GM19395 (cell line): ENCODE measurements at regions not wholly inside any gene's neighbourhood (a gene's known extent, or its start where the extent isn't known, plus 50 kb on each side); places are given as distances from the start of the nearest gene placed in this dataset.
"Not testable (repeated sequence)": the region's sequence is repeated elsewhere in the genome, so short reads cannot be mapped to it uniquely, and the experiment has no call there.

Experiments used
- ATAC-seq: cut with Tn5 transposase; IDR thresholded peaks from one replicate; pipeline ENCODE4 v1.9.1; 2021; ENCODE audit warnings: mild to moderate bottlenecking, moderate library complexity; ENCODE audit not compliant: unreplicated experiment

- ATAC-seq: no peak
Observed at GRCh38 chrX:20718592-20719380, 452.1 kb upstream of the RPS6KA3 start.

- ATAC-seq: no peak
Observed at GRCh38 chrX:20715176-20715575, 448.5 kb upstream of the RPS6KA3 start.

- no peak for ATAC-seq
Observed at GRCh38 chrX:20712811-20713210, 446.1 kb upstream of the RPS6KA3 start.

- ATAC-seq: no peak
Observed at GRCh38 chrX:20711366-20711765, 444.7 kb upstream of the RPS6KA3 start.

DNA sequence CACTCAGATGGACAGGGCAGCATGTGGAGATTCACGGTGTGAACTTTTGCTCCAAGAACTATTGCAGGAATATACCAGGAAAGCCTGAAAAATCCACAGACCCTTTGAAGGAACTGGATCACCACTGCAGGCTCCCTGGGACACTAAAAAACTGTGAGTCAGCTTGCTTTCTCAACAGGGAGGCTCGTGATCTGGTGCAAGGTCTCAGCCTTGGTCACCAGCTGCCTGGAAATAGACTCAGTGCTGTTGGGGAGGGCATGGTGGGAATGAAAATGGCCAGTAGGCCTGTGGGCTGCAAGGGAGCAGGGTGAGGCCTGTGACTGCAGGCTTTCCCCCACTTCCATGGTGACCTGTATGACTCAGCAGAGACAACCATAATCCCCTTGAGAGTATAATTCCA, 426.4 kb upstream of the RPS6KA3 start:
- no peak for ATAC-seq

- no peak for ATAC-seq
Observed at GRCh38 chrX:20686256-20686655, 419.5 kb upstream of the RPS6KA3 start.

GRCh38 chrX:20685652-20686051, 418.9 kb upstream of the RPS6KA3 start:
- no peak for ATAC-seq

- ATAC-seq: no peak
Observed at GRCh38 chrX:20681683-20682082, 415.0 kb upstream of the RPS6KA3 start.

- ATAC-seq: no peak
Observed at GRCh38 chrX:20680998-20681397, 414.3 kb upstream of the RPS6KA3 start.

DNA sequence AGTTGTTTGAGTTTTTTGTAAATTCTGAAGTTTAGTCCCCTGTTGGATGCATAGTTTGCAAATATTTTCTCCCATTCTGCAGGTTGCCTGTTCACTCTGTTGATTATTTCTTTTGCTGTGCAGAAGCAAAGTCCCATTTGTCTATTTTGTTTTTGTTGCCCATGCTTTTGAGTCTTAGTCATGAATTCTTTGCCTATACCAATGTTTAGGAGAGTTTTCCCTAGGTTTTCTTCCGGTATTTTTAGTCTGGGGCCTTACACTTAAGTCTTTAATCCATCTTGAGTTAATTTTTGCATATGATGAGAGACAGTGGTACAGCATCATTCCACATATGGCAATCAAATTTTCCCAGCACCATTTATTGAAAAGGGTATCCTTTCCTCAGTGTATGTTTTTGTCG, 405.8 kb upstream of the RPS6KA3 start:
- no peak for ATAC-seq

DNA sequence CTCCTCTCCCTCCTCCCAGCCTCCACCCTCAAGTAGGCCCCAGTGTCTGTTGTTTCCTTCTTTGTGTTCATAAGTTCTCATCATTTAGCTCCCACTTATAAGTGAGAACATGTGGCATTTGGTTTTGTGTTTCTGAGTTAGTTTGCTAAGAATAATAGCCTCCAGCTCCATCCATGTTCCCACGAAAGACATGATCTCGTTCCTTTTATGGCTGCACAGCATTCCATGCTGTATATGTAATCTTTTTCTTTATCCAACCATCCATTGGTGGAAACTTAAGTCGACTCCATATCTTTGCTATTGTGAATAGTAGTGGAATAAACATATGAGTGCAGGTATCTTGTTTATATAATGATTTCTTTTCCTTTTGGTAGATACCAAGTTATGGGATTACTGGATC, 405.0 kb upstream of the RPS6KA3 start:
- ATAC-seq: not testable (repeated sequence)

DNA sequence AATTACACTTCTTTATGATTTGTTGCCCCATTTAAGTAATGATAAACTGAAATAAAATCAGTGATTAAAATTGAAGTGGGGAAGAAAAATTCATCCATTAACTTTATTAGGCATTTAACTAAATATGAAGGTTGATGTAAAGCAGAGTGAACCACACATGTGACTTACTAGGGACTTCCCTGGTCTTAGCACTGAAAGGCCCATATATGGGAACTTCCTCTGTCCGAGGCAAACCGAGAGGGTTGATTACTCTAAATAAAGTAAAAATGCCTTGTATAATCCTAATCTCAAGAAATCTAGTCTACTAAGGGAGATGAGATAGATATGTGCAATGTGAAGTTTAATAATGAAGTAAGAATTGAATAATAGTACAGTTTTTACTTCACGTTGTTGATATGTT, 403.9 kb upstream of the RPS6KA3 start:
- ATAC-seq: no peak

GRCh38 chrX:20668550-20668949, 401.8 kb upstream of the RPS6KA3 start:
- ATAC-seq: no peak

GRCh38 chrX:20666331-20666730, 399.6 kb upstream of the RPS6KA3 start:
- ATAC-seq: no peak

DNA sequence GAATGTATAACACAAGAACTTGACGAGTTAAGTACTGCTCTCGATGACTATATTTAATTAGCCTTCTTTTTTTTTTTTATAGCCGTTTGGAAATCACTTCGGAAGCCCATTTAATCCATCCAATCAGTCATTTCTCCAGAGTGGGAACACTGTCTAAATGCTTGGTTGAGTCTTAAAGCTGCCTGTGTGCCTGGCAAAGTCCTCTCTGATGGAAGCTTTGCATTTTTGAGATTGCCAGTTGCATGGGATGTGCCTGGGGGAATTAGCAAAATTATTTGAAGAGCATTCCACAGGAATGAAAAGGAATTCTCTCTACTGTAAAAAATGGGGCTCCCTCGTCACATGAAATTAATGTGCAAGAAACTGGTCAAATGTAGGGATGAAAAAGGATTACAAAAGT, 398.8 kb upstream of the RPS6KA3 start:
- no peak for ATAC-seq

DNA sequence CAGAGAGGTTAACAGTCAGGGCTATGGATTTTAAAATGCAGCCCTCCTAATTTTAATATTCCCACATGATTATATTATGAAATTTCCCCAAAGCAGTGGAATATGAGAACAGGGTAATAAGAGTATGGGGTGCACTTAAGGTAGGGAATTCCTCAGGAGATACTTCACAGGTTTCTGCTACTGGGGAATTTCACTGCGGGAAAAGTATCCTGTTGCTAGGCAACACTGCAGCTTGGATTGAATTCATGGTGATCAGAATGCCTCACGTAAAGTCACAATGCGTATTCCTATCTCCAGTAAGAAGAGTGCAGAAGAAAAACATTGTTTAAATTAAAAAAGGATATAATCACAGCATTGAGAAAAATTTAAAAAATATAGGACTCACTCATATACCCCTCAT, 398.1 kb upstream of the RPS6KA3 start:
- no peak for ATAC-seq

DNA sequence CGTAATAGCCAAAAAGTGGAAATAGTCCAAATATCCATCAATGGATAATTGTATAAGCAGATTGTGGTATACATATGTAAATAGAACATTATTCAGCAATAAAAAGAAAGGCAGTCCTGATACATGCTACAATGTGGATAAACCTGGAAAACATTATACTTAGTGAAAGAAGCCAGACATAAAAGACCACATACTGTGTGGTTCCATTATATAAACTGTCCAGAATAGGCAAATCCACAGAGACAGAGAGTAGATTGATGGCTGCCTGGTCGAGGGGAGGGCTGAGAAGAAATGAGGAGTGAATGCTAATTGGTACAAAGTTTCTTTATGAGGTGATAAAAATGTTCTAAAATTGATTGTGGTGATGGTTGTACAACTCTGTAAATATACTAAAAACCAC, 397.4 kb upstream of the RPS6KA3 start:
- ATAC-seq: no peak

- ATAC-seq: no peak
Observed at GRCh38 chrX:20663336-20663735, 396.6 kb upstream of the RPS6KA3 start.

- ATAC-seq: no peak
Observed at GRCh38 chrX:20656721-20657120, 390.0 kb upstream of the RPS6KA3 start.

- no peak for ATAC-seq
Observed at GRCh38 chrX:20654596-20655106, 387.9 kb upstream of the RPS6KA3 start.

- ATAC-seq: no peak
Observed at GRCh38 chrX:20653070-20653469, 386.4 kb upstream of the RPS6KA3 start.

GRCh38 chrX:20641954-20642353, 375.2 kb upstream of the RPS6KA3 start:
- no peak for ATAC-seq

- no peak for ATAC-seq
Observed at GRCh38 chrX:20639115-20639514, 372.4 kb upstream of the RPS6KA3 start.
